GM12891 (cell line): ENCODE measurements at regions not wholly inside any gene's neighbourhood (a gene's known extent, or its start where the extent isn't known, plus 50 kb on each side); places are given as distances from the start of the nearest gene placed in this dataset.

Experiments
- POLR2A ChIP-seq: IDR thresholded peaks from 2 replicates; pipeline ENCODE4 v1.6.1; 2011; ENCODE audit warnings: low read depth, low read length, control low read depth
- POLR2AphosphoS5 ChIP-seq: IDR thresholded peaks from 2 replicates; pipeline ENCODE4 v1.6.1; 2011; ENCODE audit warnings: low read depth, low read length, control low read depth

DNA sequence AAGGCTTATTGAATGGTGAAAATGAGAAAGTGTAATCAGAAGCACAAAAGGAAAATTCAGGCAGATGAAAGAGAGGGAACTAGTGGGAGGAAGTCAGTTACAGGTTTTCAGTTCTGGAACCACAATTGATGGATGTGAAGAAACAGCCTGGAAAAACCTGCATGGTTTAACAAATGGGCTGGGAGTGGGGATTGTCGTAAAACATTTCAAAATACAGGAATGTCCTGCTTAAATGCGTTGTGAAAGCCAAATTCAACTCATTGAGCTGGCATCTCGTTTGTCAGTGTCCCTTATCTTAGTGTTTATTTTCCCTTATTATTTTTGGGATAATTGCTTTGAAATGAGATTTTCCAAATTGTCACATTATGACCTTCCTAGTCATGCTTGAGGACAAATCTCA, 106.5 kb upstream of the RFC3 start:
- TF ChIP-seq POLR2AphosphoS5 (no peak), POLR2A (no peak)
